GM18498 (cell line): ENCODE measurements at regions not wholly inside any gene's neighbourhood (a gene's known extent, or its start where the extent isn't known, plus 50 kb on each side); places are given as distances from the start of the nearest gene placed in this dataset.
"Not testable (repeated sequence)": the region's sequence is repeated elsewhere in the genome, so short reads cannot be mapped to it uniquely, and the experiment has no call there.

Source experiments
- ATAC-seq: cut with Tn5 transposase; IDR thresholded peaks from one replicate; pipeline ENCODE4 v1.9.1; 2021; ENCODE audit warnings: mild to moderate bottlenecking, moderate library complexity; ENCODE audit not compliant: unreplicated experiment

GRCh38 chr3:181549266-181549665 lies 162.5 kb upstream of the SOX2 start:
- ATAC-seq = no peak

- no peak for ATAC-seq
Observed at GRCh38 chr3:181541414-181541813, 170.3 kb upstream of the SOX2 start.

GRCh38 chr3:181534781-181535221 lies 176.9 kb upstream of the SOX2 start:
- ATAC-seq = no peak

- no peak for ATAC-seq
Observed at GRCh38 chr3:181533811-181534210, 177.9 kb upstream of the SOX2 start.

- no peak for ATAC-seq
Observed at GRCh38 chr3:181530584-181530983, 181.1 kb upstream of the SOX2 start.

GRCh38 chr3:181521831-181522230 lies 189.9 kb upstream of the SOX2 start:
- ATAC-seq = no peak

- no peak for ATAC-seq
Observed at GRCh38 chr3:181518222-181518621, 193.5 kb upstream of the SOX2 start.

GRCh38 chr3:181512787-181513186 lies 198.9 kb upstream of the SOX2 start:
- no peak for ATAC-seq

GRCh38 chr3:181510500-181510899 lies 201.2 kb upstream of the SOX2 start:
- no peak for ATAC-seq

GRCh38 chr3:181497358-181497757 lies 214.4 kb upstream of the SOX2 start:
- no peak for ATAC-seq

- ATAC-seq = no peak
Observed at GRCh38 chr3:181493423-181493822, 218.3 kb upstream of the SOX2 start.

- ATAC-seq = no peak
Observed at GRCh38 chr3:181488536-181488935, 223.2 kb upstream of the SOX2 start.

- no peak for ATAC-seq
Observed at GRCh38 chr3:181487236-181487978, 224.3 kb upstream of the SOX2 start.

GRCh38 chr3:181486141-181486885 lies 225.4 kb upstream of the SOX2 start:
- no peak for ATAC-seq

- no peak for ATAC-seq
Observed at GRCh38 chr3:181484026-181484425, 227.7 kb upstream of the SOX2 start.

GRCh38 chr3:181475146-181475545 lies 236.6 kb upstream of the SOX2 start:
- ATAC-seq = not testable (repeated sequence)

- ATAC-seq = no peak
Observed at GRCh38 chr3:181470349-181470748, 241.4 kb upstream of the SOX2 start.

- ATAC-seq = no peak
Observed at GRCh38 chr3:181464033-181464694, 247.6 kb upstream of the SOX2 start.

- no peak for ATAC-seq
Observed at GRCh38 chr3:181461381-181461780, 250.3 kb upstream of the SOX2 start.

- no peak for ATAC-seq
Observed at GRCh38 chr3:181459516-181459915, 252.2 kb upstream of the SOX2 start.

- no peak for ATAC-seq
Observed at GRCh38 chr3:181458857-181459256, 252.9 kb upstream of the SOX2 start.

GRCh38 chr3:181457756-181458155 lies 254.0 kb upstream of the SOX2 start:
- no peak for ATAC-seq
